ENCODE measurements at regions not wholly inside any gene's neighbourhood (a gene's known extent, or its start where the extent isn't known, plus 50 kb on each side); places are given as distances from the start of the nearest gene placed in this dataset.
"Not testable (repeated sequence)": the region's sequence is repeated elsewhere in the genome, so short reads cannot be mapped to it uniquely, and the experiment has no call there.

GRCh38 chr13:37954597-37954996 is 85.0 kb upstream of the TRPC4 start:
- not testable (repeated sequence) for TF ChIP-seq EZH2 (IDR thresholded peaks at IDR 0.05; ENCODE audit: borderline replicate concordance, low read length)
- TF ChIP-seq, protein P1, sequence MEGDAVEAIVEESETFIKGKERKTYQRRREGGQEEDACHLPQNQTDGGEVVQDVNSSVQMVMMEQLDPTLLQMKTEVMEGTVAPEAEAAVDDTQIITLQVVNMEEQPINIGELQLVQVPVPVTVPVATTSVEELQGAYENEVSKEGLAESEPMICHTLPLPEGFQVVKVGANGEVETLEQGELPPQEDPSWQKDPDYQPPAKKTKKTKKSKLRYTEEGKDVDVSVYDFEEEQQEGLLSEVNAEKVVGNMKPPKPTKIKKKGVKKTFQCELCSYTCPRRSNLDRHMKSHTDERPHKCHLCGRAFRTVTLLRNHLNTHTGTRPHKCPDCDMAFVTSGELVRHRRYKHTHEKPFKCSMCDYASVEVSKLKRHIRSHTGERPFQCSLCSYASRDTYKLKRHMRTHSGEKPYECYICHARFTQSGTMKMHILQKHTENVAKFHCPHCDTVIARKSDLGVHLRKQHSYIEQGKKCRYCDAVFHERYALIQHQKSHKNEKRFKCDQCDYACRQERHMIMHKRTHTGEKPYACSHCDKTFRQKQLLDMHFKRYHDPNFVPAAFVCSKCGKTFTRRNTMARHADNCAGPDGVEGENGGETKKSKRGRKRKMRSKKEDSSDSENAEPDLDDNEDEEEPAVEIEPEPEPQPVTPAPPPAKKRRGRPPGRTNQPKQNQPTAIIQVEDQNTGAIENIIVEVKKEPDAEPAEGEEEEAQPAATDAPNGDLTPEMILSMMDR (IDR thresholded peaks at IDR 0.05; ENCODE audit: low read length) = not testable (repeated sequence)

Measured in OCI-LY1 (cell line).